Mesothelial cell of epicardium (in vitro differentiated cells): ENCODE measurements at regions not wholly inside any gene's neighbourhood (a gene's known extent, or its start where the extent isn't known, plus 50 kb on each side); places are given as distances from the start of the nearest gene placed in this dataset.

Experiments
- DNase-seq, 2 experiments: peaks; one replicate each; pipeline ENCODE4 v3.0.0; 2021; ENCODE audit warnings: low spot score in 2 of 2; ENCODE audit not compliant: unreplicated experiment in 2 of 2
- H3K27ac Mint-ChIP-seq: 2 replicates; pipeline ENCODE4 v1.8.0; 2021; ENCODE audit warnings: mixed read lengths
- H3K27me3 Mint-ChIP-seq: 2 replicates; pipeline ENCODE4 v1.8.0; 2021; ENCODE audit warnings: low read depth, mixed read lengths
- H3K36me3 Mint-ChIP-seq: 2 replicates; pipeline ENCODE4 v1.8.0; 2021; ENCODE audit warnings: mixed read lengths
- H3K4me1 Mint-ChIP-seq: 2 replicates; pipeline ENCODE4 v1.8.0; 2021; ENCODE audit warnings: mixed read lengths
- H3K4me3 Mint-ChIP-seq: 2 replicates; pipeline ENCODE4 v1.8.0; 2021; ENCODE audit warnings: mild to moderate bottlenecking, moderate library complexity, mixed read lengths
- H3K9me3 Mint-ChIP-seq: 2 replicates; pipeline ENCODE4 v1.8.0; 2021; ENCODE audit warnings: mixed read lengths
- TF ChIP-seq, protein P1 (sequence below): fragments of 200-600 bp; sonication (generic); IDR thresholded peaks from one replicate; pipeline ENCODE4 v1.5.0; 2021; ENCODE audit warnings: antibody characterized with exemption; ENCODE audit not compliant: unreplicated experiment

DNA sequence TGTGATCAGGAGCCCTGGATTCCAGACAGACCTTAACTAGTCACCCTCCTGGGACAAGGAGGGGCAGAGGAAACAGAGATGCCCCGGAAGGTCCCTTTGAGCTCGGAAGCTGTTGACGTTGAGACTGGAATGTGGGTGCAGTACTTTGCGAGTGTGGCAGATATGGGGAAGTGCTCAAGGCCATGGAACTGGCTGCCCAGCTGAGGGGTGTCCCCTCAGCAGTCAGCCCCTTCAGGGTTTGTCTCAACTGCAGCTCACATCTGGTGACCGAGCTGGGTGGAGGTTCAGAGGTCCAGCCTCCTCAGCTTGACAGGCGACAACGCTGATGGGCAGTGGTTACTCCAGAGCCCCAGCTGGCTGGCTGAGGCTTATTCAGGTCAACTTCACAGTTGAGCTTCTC lies 150.3 kb upstream of the SNX19 start:
- H3K4me3 Mint-ChIP-seq, result no peak overlapping the region
- TF ChIP-seq, protein P1, sequence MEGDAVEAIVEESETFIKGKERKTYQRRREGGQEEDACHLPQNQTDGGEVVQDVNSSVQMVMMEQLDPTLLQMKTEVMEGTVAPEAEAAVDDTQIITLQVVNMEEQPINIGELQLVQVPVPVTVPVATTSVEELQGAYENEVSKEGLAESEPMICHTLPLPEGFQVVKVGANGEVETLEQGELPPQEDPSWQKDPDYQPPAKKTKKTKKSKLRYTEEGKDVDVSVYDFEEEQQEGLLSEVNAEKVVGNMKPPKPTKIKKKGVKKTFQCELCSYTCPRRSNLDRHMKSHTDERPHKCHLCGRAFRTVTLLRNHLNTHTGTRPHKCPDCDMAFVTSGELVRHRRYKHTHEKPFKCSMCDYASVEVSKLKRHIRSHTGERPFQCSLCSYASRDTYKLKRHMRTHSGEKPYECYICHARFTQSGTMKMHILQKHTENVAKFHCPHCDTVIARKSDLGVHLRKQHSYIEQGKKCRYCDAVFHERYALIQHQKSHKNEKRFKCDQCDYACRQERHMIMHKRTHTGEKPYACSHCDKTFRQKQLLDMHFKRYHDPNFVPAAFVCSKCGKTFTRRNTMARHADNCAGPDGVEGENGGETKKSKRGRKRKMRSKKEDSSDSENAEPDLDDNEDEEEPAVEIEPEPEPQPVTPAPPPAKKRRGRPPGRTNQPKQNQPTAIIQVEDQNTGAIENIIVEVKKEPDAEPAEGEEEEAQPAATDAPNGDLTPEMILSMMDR, result no peak
- H3K36me3 Mint-ChIP-seq, result no peaks in the 10 kb centered on the region
- no peak overlapping the region for H3K27ac Mint-ChIP-seq
- H3K4me1 Mint-ChIP-seq, result no peaks in the 10 kb centered on the region
- H3K27me3 Mint-ChIP-seq, result peaks cover 60% of the 10 kb centered on the region
- no peak for DNase-seq
- no peaks in the 10 kb centered on the region for H3K9me3 Mint-ChIP-seq

DNA sequence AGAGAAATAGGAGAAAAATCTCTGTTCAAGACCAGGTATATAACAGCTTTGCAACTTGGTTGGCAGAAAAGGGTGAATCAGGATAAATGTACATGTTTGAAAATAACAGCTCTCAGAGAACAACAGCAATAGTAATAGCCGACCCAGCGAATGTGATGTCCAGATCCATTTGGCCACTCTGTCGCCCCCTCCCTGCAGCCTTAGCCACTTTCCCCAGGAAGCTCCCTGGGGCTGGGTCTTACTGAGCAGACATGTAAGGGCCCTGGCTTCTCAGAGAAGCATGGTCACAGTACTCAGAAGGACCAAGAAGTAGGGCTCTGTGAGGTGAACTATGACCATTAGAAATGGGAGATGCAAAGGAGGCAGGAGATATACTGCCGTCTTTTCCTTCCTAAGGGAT lies 154.1 kb upstream of the SNX19 start:
- DNase-seq, result no peak
- Mint-ChIP-seq H3K27ac (no peak overlapping the region), H3K9me3 (no peaks in the 10 kb centered on the region), H3K4me3 (no peak overlapping the region), H3K4me1 (no peaks in the 10 kb centered on the region), H3K27me3 (peaks cover 59% of the 10 kb centered on the region), H3K36me3 (no peaks in the 10 kb centered on the region)
- TF ChIP-seq, protein P1, result no peak

DNA sequence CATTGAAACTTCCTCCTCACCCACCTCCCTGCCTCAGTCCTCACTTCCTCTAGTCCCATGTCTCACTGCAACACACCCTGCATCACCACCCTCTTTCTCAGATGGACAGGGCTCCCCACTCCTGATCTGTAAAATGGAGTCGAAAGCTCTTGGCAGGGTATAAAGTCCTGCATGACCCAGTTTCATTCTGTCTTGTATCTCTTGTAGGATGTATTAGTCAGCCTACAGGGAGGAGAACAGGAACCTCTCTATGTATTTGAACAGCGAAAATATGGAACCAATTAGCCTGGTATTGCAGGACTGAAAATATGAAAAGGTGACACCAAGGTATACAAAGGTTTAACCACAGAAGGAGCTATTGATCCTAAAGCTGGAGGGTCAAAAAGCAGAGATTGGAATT lies 156.9 kb upstream of the SNX19 start:
- H3K27me3 Mint-ChIP-seq, result peaks cover 44% of the 10 kb centered on the region
- no peaks in the 10 kb centered on the region for H3K36me3 Mint-ChIP-seq
- H3K27ac Mint-ChIP-seq, result no peak overlapping the region
- DNase-seq, result no peak
- TF ChIP-seq, protein P1, result no peak
- H3K9me3 Mint-ChIP-seq, result no peaks in the 10 kb centered on the region
- no peaks in the 10 kb centered on the region for H3K4me1 Mint-ChIP-seq
- H3K4me3 Mint-ChIP-seq, result no peak overlapping the region

DNA sequence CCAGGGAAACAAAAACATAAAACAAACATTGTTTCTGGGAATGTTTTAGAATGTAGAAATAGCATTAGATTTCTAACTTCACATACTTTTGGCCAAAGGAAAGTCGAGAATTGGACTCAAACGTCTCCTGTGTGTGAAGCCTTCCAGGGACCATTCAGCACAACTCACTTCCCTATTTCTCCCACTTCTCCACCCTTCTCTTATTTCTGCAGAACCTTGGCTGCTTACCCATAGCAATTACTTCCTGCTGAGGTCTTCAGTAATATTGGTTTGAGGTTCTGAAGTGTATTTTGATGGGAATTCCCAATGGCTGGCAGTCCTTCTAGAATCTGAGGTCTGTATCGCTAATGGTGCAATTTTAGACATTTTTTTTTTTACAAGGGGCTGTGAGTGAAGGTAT lies 158.3 kb upstream of the SNX19 start:
- H3K4me3 Mint-ChIP-seq, result no peak overlapping the region
- no peak for DNase-seq
- H3K4me1 Mint-ChIP-seq, result no peaks in the 10 kb centered on the region
- no peak overlapping the region for H3K27ac Mint-ChIP-seq
- H3K27me3 Mint-ChIP-seq, result peaks cover 42% of the 10 kb centered on the region
- H3K36me3 Mint-ChIP-seq, result no peaks in the 10 kb centered on the region
- TF ChIP-seq, protein P1, result no peak
- no peaks in the 10 kb centered on the region for H3K9me3 Mint-ChIP-seq

DNA sequence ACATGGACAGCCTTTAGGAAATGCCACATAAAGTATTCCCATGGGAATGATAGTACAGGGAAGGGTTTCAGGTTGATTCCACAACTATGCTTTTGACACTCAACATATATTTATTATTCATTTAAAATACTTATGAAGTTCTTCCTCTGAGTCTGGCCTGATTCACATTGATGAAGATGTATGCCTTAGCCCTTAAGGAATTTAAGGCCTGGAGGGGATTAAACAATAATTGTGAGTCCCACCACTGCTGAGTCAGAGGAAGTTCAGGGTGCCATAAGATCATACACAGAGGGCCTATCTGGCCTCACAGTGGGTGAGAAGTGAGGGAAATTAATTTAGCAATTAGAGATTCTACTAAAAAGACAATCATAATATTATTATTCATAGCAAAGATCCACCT lies 161.1 kb upstream of the SNX19 start:
- H3K4me3 Mint-ChIP-seq, result no peak overlapping the region
- H3K9me3 Mint-ChIP-seq, result peaks cover 8% of the 10 kb centered on the region
- no peaks in the 10 kb centered on the region for H3K4me1 Mint-ChIP-seq
- TF ChIP-seq, protein P1, result no peak
- no peak for DNase-seq
- peaks cover 27% of the 10 kb centered on the region for H3K27me3 Mint-ChIP-seq
- H3K27ac Mint-ChIP-seq, result no peak overlapping the region
- H3K36me3 Mint-ChIP-seq, result peaks cover 2% of the 10 kb centered on the region

DNA sequence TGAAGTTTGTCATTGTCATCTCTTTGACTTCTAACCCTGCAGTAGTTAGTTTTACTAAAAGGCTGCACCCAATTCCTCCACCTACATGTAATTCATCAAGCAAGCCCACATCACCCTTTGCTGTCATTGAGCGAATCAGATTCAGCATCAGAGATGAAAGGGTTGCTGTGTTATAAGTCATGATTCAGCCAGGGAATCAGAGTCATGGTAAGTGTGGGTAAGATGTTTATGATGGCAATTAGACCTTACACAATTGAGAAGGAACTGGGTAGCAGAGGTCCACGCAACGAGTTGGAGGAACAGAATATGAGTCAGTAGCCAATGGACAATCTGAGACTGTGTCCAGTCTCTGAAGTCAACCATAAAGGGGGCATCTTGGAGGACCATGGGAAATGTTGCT lies 162.8 kb upstream of the SNX19 start:
- Mint-ChIP-seq H3K27me3 (peaks cover 13% of the 10 kb centered on the region), H3K36me3 (peaks cover 2% of the 10 kb centered on the region), H3K27ac (no peak overlapping the region), H3K4me3 (no peak overlapping the region), H3K9me3 (peaks cover 16% of the 10 kb centered on the region), H3K4me1 (no peaks in the 10 kb centered on the region)
- TF ChIP-seq, protein P1, result no peak
- DNase-seq, result no peak
